Mesodermal cell (in vitro differentiated cells): ENCODE measurements at regions not wholly inside any gene's neighbourhood (a gene's known extent, or its start where the extent isn't known, plus 50 kb on each side); places are given as distances from the start of the nearest gene placed in this dataset.

Experiments
- H3K27ac ChIP-seq: 2 replicates; pipeline ENCODE4 v1.7.0; 2013; ENCODE audit warnings: mild to moderate bottlenecking, low read depth, low read length, moderate library complexity; ENCODE audit not compliant: severe bottlenecking
- H3K36me3 ChIP-seq: 2 replicates; pipeline ENCODE4 v1.7.1; 2013; ENCODE audit warnings: mild to moderate bottlenecking, low read length, moderate library complexity; ENCODE audit not compliant: control insufficient read depth, insufficient read depth
- H3K4me1 ChIP-seq: one replicate; pipeline ENCODE4 v1.7.1; 2013; ENCODE audit warnings: mild to moderate bottlenecking, low read length; ENCODE audit not compliant: insufficient read depth, control insufficient read depth, poor library complexity, severe bottlenecking
- H3K4me3 ChIP-seq: 2 replicates; pipeline ENCODE4 v1.7.0; 2013; ENCODE audit warnings: low read length, control low read depth, mild to moderate bottlenecking; ENCODE audit not compliant: insufficient read depth, poor library complexity, severe bottlenecking; ENCODE audit errors: extremely low read depth
- H3K9me3 ChIP-seq: 2 replicates; pipeline ENCODE4 v1.7.1; 2013; ENCODE audit warnings: mild to moderate bottlenecking, low read length, moderate library complexity; ENCODE audit not compliant: control insufficient read depth
- WGBS, 2 experiments: methylation state at CpG; one replicate each; pipeline ENCODE4 v1.1.5; 2013; ENCODE audit warnings: missing lambda C conversion rate in 2 of 2; ENCODE audit not compliant: insufficient coverage in 2 of 2; 5-methylcytosine and 5-hydroxymethylcytosine counted together

DNA sequence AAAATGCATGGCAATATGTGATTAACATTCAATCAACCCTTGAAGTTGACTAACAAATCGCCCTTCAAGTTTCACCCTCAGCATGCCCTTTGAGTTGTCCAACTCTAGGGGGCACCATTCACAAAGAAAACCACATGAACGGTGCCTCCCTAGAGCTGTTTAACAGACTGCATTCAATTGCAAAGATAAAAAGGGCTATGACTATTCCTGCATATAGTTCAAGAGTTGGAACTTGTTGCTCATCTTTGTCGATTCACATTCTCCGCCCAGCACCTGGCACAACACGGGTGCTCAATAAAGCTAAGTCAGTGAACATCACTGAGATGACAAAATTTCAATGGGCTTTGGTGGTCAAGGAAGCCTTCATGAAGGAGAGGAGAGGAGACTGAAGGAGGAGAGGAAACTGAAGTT lies 69.6 kb upstream of the SLC30A5 start:
- H3K4me1 ChIP-seq, result no peaks in the 10 kb centered on the region
- no peaks in the 10 kb centered on the region for H3K9me3 ChIP-seq
- no peak overlapping the region for H3K4me3 ChIP-seq
- WGBS, 2 experiments, result 62 to 96% methylated on average over 3 to 5 of the region's 5 CpGs
- H3K27ac ChIP-seq, result no peak overlapping the region
- no peaks in the 10 kb centered on the region for H3K36me3 ChIP-seq

DNA sequence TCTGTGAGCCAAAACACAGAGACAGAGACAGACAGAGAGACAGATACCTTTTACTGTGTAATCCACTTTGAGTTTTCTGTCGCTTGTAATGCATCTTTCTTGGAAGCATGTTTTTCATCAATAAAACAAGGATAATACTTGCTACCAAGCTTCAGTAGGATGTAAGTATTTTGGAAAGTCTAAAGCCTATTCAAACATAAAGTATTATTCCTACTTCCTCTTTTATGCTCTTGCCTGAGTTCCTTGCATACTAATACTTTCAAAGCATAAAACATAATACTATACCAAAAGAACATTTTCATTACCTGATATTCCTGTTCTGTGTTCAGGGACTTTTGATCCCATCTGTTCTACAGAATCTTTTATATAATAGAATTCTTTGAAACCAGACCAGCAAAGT lies 64.5 kb upstream of the SLC30A5 start:
- WGBS, 2 experiments, result no CpG with 5 or more reads among the region's 1 CpG
- no peak overlapping the region for H3K4me3 ChIP-seq
- H3K9me3 ChIP-seq, result no peaks in the 10 kb centered on the region
- no peaks in the 10 kb centered on the region for H3K36me3 ChIP-seq
- H3K27ac ChIP-seq, result no peak overlapping the region
- H3K4me1 ChIP-seq, result no peaks in the 10 kb centered on the region

DNA sequence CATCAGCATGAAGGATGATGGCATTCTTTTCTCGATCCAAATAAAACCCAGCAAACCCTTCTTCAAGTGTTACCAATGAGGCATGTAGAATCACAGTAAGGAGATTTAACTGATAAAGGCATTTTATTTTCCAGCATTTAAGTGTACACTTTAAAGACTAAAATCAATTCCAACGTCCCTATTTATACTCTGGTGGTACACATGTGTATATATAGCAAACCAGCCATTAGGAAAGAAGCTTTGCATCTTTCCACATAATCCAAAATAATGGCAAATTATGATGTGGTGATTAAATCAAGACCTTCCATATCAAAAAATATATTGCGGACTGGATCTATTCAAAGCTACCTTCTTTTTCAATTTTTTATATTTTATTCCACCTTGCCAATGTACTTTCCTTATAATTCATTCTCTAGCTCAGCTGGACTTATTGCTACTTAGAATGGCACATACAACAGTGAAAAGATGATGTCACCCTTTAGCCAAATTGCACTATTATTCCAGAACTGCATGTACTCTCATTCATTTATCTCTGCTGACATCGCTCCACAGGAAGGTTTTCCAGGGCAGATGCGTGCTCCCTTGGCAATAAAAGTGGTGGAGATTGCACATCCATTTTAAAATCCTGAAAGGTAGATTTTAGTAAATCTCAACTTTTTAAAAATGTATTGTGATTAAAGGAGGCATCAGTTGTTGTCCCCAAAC lies 63.3 kb upstream of the SLC30A5 start:
- Histone ChIP-seq H3K4me1 (no peaks in the 10 kb centered on the region), H3K36me3 (no peaks in the 10 kb centered on the region), H3K9me3 (no peaks in the 10 kb centered on the region), H3K4me3 (no peak overlapping the region), H3K27ac (no peak overlapping the region)
- 100% methylated on average over 1 of the region's 5 CpGs; no CpG with 5 or more reads in 1 of the 2 experiments for WGBS, 2 experiments

DNA sequence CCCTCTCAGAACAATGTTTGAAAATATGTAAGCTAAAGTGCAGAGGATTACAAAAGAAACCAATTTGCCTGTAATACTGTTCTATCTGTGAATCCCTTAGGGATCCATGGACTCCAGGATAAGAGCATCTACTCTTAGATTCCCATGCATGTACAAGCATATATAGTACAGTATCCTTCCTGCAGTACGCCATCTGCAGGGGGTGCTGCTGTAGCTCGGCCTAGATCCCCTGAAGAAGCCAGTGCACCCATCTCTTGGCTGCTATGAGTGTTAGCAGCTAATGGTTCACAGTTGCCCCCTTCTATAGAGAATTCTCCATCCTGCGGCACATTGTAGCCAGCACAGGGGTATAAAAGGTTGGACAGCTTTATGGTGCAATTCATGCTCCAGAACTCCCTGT lies 61.8 kb upstream of the SLC30A5 start:
- no peaks in the 10 kb centered on the region for H3K36me3 ChIP-seq
- no peaks in the 10 kb centered on the region for H3K4me1 ChIP-seq
- H3K4me3 ChIP-seq, result no peak overlapping the region
- 87 to 100% methylated on average over 2 to 3 of the region's 3 CpGs for WGBS, 2 experiments
- H3K27ac ChIP-seq, result no peak overlapping the region
- H3K9me3 ChIP-seq, result no peaks in the 10 kb centered on the region

DNA sequence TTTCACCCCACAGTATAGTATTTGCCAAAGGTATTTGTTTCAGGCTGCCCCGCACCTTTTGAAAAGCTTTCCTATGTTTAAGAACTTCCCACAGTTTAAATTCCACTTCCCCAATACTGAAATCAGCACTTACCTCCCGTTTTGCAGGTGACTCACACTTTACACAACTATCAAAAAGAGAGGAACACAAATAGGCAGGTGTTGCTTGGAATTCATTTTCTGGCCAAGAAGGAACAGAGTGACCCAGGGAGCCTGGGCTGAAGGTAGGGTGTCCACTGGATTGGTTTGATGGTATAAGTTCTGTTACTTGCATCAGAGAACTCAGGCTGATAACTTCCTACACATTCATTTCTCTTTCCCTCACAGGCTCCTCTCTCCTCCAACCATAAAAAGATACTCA lies 60.1 kb upstream of the SLC30A5 start:
- Histone ChIP-seq H3K4me1 (no peaks in the 10 kb centered on the region), H3K4me3 (no peak overlapping the region), H3K9me3 (no peaks in the 10 kb centered on the region), H3K27ac (no peak overlapping the region), H3K36me3 (no peaks in the 10 kb centered on the region)
- 80% methylated on average over 2 of the region's 2 CpGs; no CpG with 5 or more reads in 1 of the 2 experiments for WGBS, 2 experiments

DNA sequence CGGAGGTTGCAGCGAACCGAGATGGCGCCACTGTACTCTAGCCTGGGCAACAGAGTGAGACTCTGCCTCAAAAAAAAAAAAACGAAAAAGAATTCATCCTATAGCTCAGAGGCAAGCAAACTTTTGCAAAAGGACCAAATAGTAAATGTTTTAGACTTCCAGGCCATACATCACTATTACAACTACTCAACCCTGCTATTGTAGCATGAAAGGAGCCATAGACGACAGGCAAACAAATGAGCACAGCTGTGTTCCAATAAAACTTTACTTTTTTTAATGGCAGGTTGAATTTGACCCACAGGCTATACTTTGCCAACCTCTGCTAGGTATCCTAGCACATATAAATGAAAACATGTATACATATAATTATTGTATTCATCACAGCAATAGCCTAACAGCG lies 58.9 kb upstream of the SLC30A5 start:
- Histone ChIP-seq H3K4me1 (no peaks in the 10 kb centered on the region), H3K36me3 (no peaks in the 10 kb centered on the region), H3K4me3 (no peak overlapping the region), H3K9me3 (no peaks in the 10 kb centered on the region), H3K27ac (no peak overlapping the region)
- WGBS, 2 experiments, result 95 to 96% methylated on average over 4 to 6 of the region's 7 CpGs

DNA sequence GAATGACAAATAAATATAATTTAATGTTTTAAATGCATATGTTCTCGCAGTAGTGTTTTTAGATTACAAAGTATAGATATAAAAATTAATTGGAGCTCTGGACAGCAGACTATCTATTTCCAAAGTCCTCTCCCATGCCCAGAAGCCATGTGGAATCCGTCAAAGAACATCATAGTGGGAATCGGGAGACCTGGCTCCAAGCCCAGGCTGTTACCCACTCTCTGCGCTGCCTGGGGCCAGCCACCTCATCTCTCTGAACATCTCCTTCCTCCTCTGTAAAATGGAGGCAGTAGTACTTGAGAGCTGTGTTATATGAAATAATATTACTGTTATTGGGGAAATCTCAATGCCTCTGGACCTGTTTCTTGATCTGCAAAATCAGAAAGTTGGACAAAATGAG lies 58.1 kb upstream of the SLC30A5 start:
- Histone ChIP-seq H3K4me1 (no peaks in the 10 kb centered on the region), H3K4me3 (no peak overlapping the region), H3K9me3 (no peaks in the 10 kb centered on the region), H3K36me3 (no peaks in the 10 kb centered on the region), H3K27ac (no peak overlapping the region)
- 83 to 100% methylated on average over 1 to 2 of the region's 4 CpGs for WGBS, 2 experiments

DNA sequence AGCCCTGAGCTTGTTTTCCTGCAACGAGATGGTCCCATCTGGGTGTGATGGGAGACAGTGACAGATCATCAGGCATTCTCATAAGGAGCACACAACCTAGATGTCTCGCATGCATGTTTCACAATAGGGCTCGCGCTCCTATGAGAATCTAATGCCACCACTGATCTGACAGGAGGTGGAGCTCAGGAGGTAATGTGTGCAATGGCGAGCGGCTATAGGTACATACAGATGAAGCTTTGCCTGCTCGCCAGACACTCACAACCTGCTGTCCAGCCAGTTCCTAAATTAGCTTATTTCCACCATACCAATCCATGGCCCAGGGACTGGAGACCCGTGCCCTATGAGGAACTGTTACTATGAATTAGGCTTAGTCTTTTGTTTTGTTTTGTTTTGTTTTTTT lies 55.3 kb upstream of the SLC30A5 start:
- H3K9me3 ChIP-seq, result no peaks in the 10 kb centered on the region
- no peak overlapping the region for H3K4me3 ChIP-seq
- H3K4me1 ChIP-seq, result no peaks in the 10 kb centered on the region
- WGBS, 2 experiments, result 95 to 96% methylated on average over 4 to 6 of the region's 8 CpGs
- no peak overlapping the region for H3K27ac ChIP-seq
- no peaks in the 10 kb centered on the region for H3K36me3 ChIP-seq

DNA sequence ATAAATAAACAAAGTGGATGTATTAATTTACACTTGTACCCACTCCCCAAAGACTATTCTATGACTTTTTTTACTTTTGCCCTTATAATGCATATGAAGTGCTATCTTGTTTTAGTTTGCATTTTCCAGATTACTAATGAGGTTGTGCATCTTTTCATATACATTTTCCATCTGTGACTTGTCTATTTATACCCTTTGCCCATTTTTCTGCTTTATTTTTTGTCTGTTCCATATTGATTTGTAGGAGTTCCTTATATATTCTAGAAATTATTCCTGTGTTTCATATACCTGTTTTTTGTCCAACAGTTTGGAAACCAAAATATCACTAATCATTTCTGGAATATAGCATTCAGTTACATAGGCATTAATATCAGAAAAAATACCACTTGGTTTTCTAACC lies 54.0 kb upstream of the SLC30A5 start:
- Histone ChIP-seq H3K9me3 (no peaks in the 10 kb centered on the region), H3K4me3 (no peak overlapping the region), H3K4me1 (no peaks in the 10 kb centered on the region), H3K36me3 (no peaks in the 10 kb centered on the region), H3K27ac (no peak overlapping the region)

DNA sequence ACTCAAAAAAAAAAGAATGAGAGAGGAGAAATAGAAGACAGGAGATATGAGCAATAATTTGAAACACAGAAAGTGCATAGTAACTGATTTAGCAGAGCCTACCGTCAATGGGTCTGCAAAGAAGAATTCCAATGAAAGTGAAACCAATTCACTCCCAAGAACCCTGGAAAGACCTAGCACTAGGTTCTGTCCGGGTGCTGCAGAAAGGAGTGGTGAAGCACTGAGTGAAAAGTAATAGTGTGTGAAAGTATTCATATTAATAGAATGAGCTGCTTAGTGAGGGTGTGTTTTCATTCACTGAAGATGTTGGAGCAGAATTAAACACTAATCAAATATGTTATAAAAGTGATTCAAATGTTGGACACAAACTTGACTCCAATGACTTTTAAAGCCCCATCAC lies 51.3 kb upstream of the SLC30A5 start:
- Histone ChIP-seq H3K27ac (no peak overlapping the region), H3K36me3 (no peaks in the 10 kb centered on the region), H3K4me1 (no peaks in the 10 kb centered on the region), H3K4me3 (no peak overlapping the region), H3K9me3 (no peaks in the 10 kb centered on the region)
- WGBS, 2 experiments, result 17 to 50% methylated on average over 1 to 2 of the region's 2 CpGs

DNA sequence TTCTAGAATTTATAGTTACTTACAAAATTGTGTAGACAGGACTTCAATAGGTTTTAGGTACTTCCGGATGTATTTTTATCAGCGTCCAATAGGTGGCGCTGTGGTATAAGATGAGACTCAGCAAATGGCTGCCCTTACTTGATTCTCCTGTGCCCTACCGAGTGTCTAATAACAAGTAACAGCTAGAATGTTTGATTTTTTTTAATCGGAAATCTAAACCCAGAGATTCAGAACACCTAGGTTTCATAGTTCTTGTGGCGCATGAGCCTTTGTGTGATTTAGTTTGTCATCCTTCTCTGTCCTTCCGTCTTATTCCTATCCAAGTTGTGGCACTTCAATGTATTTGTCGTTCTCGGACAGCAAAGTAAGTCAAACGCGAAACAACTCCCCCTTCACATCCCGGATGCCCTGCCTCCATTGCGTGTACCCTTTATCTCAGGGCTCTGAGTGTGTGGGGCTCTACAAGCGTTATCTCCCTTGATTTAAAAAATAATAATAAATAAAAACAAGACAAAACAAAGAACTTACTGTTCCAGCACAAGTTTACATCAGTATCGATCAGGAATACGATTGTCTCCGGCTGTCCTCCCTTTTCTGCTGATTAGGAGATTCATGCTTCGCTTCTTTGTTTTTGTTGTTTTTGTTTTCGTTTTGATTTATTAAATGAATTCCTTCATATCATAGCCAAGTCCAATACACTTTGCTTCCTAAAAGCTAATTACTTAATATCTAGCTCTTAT lies 50.7 kb upstream of the SLC30A5 start:
- Histone ChIP-seq H3K4me3 (no peak overlapping the region), H3K27ac (no peak overlapping the region), H3K9me3 (no peaks in the 10 kb centered on the region), H3K4me1 (no peaks in the 10 kb centered on the region), H3K36me3 (no peaks in the 10 kb centered on the region)
- WGBS, 2 experiments, result 30 to 41% methylated on average over 8 to 11 of the region's 19 CpGs
